ENCODE measurements at regions not wholly inside any gene's neighbourhood (a gene's known extent, or its start where the extent isn't known, plus 50 kb on each side); places are given as distances from the start of the nearest gene placed in this dataset.

DNA sequence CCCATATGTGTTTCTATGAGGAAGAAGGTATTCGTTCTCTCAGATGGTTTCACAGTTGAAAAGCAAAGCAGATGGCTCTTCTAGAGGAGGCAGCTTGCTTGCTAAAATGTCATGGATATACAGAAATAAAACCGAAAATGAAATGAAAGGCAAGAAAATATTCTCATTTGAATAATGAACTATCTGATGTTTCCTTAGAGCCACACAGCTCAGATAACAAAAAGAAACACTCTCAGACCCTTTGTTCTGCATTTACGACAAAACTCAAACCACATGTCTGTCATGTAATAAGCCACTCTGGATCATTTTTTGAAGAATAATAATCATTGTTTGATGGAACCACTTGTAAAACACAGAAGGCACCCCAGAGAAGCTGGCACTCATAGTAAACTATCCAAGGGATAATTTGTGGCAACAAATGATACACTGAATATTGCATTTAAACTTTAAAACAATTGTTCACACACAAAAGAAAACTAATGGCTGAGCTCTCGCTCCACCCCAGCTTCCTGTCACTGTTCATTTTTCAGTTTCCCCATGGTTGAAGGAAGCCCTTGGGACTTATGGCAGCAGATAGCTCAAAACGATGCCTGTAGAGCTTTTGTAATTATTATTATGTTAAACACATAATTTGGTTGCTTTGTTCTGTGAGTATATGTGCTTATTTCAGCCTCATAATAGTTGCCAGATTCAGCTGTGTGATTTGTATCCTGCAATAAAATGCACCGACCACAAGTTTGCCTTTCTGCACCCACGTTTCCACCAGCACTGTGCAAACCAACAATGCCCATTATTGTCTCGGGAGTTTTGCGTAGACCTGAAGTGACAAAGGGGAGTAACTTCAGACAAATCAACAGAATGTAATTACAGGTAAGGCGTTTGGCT is 256.0 kb downstream of the TMEM167A start:
- no peak overlapping the region for H3K27ac ChIP-seq (replicated peaks in 1 of 4)
- H3K9me3 ChIP-seq: no peaks in the 10 kb centered on the region
- no peak for DNase-seq (ENCODE audit: extremely low spot score)
- no peaks in the 10 kb centered on the region for H3K36me3 ChIP-seq
- TF ChIP-seq EP300 (IDR thresholded peaks at IDR 0.05): no peak
- no peak for TF ChIP-seq POLR2A (IDR thresholded peaks at IDR 0.05; ENCODE audit: low read depth)
- TF ChIP-seq, protein P1, sequence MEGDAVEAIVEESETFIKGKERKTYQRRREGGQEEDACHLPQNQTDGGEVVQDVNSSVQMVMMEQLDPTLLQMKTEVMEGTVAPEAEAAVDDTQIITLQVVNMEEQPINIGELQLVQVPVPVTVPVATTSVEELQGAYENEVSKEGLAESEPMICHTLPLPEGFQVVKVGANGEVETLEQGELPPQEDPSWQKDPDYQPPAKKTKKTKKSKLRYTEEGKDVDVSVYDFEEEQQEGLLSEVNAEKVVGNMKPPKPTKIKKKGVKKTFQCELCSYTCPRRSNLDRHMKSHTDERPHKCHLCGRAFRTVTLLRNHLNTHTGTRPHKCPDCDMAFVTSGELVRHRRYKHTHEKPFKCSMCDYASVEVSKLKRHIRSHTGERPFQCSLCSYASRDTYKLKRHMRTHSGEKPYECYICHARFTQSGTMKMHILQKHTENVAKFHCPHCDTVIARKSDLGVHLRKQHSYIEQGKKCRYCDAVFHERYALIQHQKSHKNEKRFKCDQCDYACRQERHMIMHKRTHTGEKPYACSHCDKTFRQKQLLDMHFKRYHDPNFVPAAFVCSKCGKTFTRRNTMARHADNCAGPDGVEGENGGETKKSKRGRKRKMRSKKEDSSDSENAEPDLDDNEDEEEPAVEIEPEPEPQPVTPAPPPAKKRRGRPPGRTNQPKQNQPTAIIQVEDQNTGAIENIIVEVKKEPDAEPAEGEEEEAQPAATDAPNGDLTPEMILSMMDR (IDR thresholded peaks at IDR 0.05): no peak
- no peak for TF ChIP-seq POLR2AphosphoS5 (IDR thresholded peaks at IDR 0.05)
- H3K4me1 ChIP-seq: no peaks in the 10 kb centered on the region
- no peaks in the 10 kb centered on the region for H3K27me3 ChIP-seq
- 72% methylated on average over 10 of the region's 10 CpGs for WGBS
- intact Hi-C loops (cut with DNase I): no loop called here
- no peak overlapping the region for H3K4me3 ChIP-seq

DNA sequence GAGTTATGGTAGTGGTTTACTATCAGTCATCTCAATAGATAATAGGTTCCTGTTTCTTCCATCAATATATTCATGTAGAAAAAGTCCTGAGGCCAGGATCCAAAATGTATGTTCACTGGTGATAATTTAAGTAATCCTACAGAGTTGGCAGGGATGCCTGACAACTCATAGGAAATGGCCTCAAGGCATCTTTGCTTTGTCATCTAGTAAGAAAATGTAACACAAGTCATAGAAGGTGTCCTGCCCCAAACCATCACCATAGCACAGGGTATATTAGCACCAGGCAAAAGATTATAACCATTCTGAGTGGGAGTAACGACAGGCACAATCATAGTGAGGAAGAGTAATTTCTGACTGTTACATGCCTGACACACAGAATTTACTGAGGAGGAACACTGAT is 257.0 kb downstream of the TMEM167A start:
- intact Hi-C loops (cut with DNase I): no loop called here
- WGBS: 94% methylated on average over 1 of the region's 1 CpG
- no peak overlapping the region for H3K4me3 ChIP-seq
- no peak for DNase-seq (ENCODE audit: extremely low spot score)
- H3K36me3 ChIP-seq: no peaks in the 10 kb centered on the region
- H3K4me1 ChIP-seq: no peaks in the 10 kb centered on the region
- TF ChIP-seq, protein P1 (IDR thresholded peaks at IDR 0.05): no peak
- TF ChIP-seq POLR2AphosphoS5 (IDR thresholded peaks at IDR 0.05): no peak
- no peak for TF ChIP-seq POLR2A (IDR thresholded peaks at IDR 0.05; ENCODE audit: low read depth)
- TF ChIP-seq EP300 (IDR thresholded peaks at IDR 0.05): no peak
- H3K27me3 ChIP-seq: no peaks in the 10 kb centered on the region
- no peaks in the 10 kb centered on the region for H3K9me3 ChIP-seq
- no peak overlapping the region for H3K27ac ChIP-seq (replicated peaks in 1 of 4)

DNA sequence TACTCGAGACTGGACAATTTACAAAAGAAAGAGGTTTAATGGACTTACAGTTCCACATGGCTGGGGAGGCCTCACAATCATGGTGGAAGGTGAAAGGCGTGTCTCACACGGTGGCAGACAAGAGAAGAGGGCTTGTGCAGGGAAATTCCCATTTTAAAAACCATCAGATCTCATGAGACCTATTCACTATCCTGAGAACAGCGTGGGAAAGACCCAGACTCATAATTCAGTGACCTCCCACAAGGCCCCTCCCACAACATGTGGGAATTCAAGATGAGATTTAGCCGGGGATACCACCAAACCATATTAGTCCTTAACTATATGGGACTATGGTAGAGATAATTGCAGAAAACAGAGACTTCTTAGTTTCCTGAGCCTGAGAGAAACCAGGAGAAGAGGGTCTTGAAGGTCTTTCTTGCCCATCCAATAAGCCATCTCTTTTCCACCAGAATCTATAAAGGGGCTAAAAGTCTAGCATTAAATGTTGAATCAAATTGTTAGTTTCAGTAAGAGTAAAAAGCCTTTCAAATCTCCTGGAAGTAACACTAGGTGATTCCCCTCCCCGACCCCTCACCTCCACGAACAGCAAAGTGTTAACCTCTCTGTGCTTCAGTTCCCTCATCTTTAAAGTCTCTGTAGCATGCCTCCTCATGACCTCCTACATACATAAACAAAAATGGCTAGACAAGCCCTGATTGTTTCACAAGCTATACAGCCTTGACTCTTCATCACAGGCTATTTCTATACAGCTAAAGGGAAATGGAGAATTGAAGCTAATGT is 259.1 kb downstream of the TMEM167A start:
- H3K36me3 ChIP-seq: no peaks in the 10 kb centered on the region
- no peaks in the 10 kb centered on the region for H3K9me3 ChIP-seq
- intact Hi-C loops (cut with DNase I): no loop called here
- no peak overlapping the region for H3K27ac ChIP-seq (replicated peaks in 1 of 4)
- H3K4me3 ChIP-seq: no peak overlapping the region
- 89% methylated on average over 7 of the region's 7 CpGs for WGBS
- H3K4me1 ChIP-seq: no peaks in the 10 kb centered on the region
- TF ChIP-seq POLR2A (IDR thresholded peaks at IDR 0.05; ENCODE audit: low read depth): no peak
- DNase-seq (ENCODE audit: extremely low spot score): no peak
- H3K27me3 ChIP-seq: no peaks in the 10 kb centered on the region

DNA sequence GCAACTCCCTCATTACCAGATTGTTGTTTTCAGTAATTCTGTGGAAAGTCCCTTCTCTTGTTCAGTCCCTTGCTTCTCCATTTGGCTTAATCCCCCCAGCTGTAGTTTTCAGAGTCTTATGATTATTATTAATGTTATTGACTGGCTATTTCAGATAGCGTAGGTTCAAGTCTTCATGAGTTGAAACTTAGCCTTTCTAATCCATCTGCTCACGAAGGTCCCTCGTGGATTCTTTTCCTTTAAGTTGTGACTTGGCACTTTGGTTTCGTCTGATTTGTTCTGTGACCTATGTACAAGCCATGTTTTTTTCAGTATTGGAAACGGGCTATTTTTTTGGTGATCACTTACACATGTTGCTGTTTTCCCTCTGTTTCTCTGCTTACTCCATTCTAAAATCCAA is 260.3 kb downstream of the TMEM167A start:
- no peak overlapping the region for H3K27ac ChIP-seq (replicated peaks in 1 of 4)
- 92% methylated on average over 5 of the region's 5 CpGs for WGBS
- no peaks in the 10 kb centered on the region for H3K4me1 ChIP-seq
- H3K36me3 ChIP-seq: no peaks in the 10 kb centered on the region
- no peak for DNase-seq (ENCODE audit: extremely low spot score)
- no peaks in the 10 kb centered on the region for H3K9me3 ChIP-seq
- intact Hi-C loops (cut with DNase I): no loop called here
- TF ChIP-seq, protein P1 (IDR thresholded peaks at IDR 0.05): no peak
- TF ChIP-seq POLR2A (IDR thresholded peaks at IDR 0.05; ENCODE audit: low read depth) (no peak), POLR2AphosphoS5 (IDR thresholded peaks at IDR 0.05) (no peak), EP300 (IDR thresholded peaks at IDR 0.05) (no peak)
- no peaks in the 10 kb centered on the region for H3K27me3 ChIP-seq
- H3K4me3 ChIP-seq: no peak overlapping the region

DNA sequence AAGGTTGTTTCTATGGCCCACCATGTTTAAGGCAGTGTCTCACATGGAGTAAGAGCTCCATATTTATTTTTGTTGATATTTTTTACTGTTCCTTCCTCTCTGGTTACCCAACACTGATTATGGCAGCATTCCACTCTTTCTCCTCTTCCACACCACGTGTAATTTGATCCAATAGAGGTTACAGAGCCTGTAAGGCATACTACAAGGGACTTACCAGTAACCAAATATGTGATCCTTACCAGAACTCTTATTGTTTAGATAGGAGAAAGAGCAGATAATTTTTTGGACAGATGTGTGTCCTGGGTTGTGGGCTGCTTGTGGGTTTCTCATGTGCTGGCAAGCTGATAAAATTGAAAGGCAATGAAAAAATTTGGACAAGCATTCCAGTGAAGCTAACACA is 261.3 kb downstream of the TMEM167A start:
- no peak for DNase-seq (ENCODE audit: extremely low spot score)
- intact Hi-C loops (cut with DNase I): no loop called here
- Histone ChIP-seq H3K27ac (replicated peaks in 1 of 4) (no peak overlapping the region), H3K36me3 (no peaks in the 10 kb centered on the region), H3K4me3 (no peak overlapping the region), H3K27me3 (no peaks in the 10 kb centered on the region), H3K9me3 (no peaks in the 10 kb centered on the region), H3K4me1 (no peaks in the 10 kb centered on the region)
- TF ChIP-seq, protein P1 (IDR thresholded peaks at IDR 0.05): no peak
- TF ChIP-seq POLR2A (IDR thresholded peaks at IDR 0.05; ENCODE audit: low read depth) (no peak), EP300 (IDR thresholded peaks at IDR 0.05) (no peak), POLR2AphosphoS5 (IDR thresholded peaks at IDR 0.05) (no peak)
- WGBS: 50% methylated on average over 1 of the region's 1 CpG
